Activated CD4-positive, alpha-beta T cell treated with anti-CD3 and anti-CD28 coated beads, Interleukin-2, amount 50 U/mL, for 24 hours (primary cell): ENCODE measurements at regions not wholly inside any gene's neighbourhood (a gene's known extent, or its start where the extent isn't known, plus 50 kb on each side); places are given as distances from the start of the nearest gene placed in this dataset.

Experiments used
- DNase-seq, 2 donors: peaks; one replicate each; pipeline ENCODE4 v3.0.0-alpha.2; 2020; ENCODE audit warnings: low read depth in 1 of 2, low spot score in 1 of 2

GRCh38 chr7:32266932-32267475 is 196.8 kb upstream of the PDE1C start:
- no peak for DNase-seq

- no peak for DNase-seq
Observed at GRCh38 chr7:32264702-32265284, 194.6 kb upstream of the PDE1C start.

GRCh38 chr7:32263611-32264010 is 193.4 kb upstream of the PDE1C start:
- no peak for DNase-seq

- DNase-seq, result no peak
Observed at GRCh38 chr7:32262315-32262714, 192.1 kb upstream of the PDE1C start.

GRCh38 chr7:32259931-32260596 is 189.9 kb upstream of the PDE1C start:
- no peak for DNase-seq

- DNase-seq, result no peak
Observed at GRCh38 chr7:32258265-32258664, 188.1 kb upstream of the PDE1C start.

- DNase-seq, result no peak
Observed at GRCh38 chr7:32257621-32258020, 187.4 kb upstream of the PDE1C start.

GRCh38 chr7:32256811-32257210 is 186.6 kb upstream of the PDE1C start:
- DNase-seq, result no peak

GRCh38 chr7:32256376-32256775 is 186.2 kb upstream of the PDE1C start:
- no peak for DNase-seq

- no peak for DNase-seq
Observed at GRCh38 chr7:32255036-32255435, 184.8 kb upstream of the PDE1C start.

- no peak for DNase-seq
Observed at GRCh38 chr7:32253299-32253698, 183.1 kb upstream of the PDE1C start.

GRCh38 chr7:32251659-32252058 is 181.5 kb upstream of the PDE1C start:
- no peak for DNase-seq

- no peak for DNase-seq
Observed at GRCh38 chr7:32250471-32251260, 180.5 kb upstream of the PDE1C start.

- DNase-seq, result no peak
Observed at GRCh38 chr7:32250003-32250402, 179.8 kb upstream of the PDE1C start.

- no peak for DNase-seq
Observed at GRCh38 chr7:32248522-32248921, 178.3 kb upstream of the PDE1C start.

- DNase-seq, result no peak
Observed at GRCh38 chr7:32244806-32245345, 174.7 kb upstream of the PDE1C start.

GRCh38 chr7:32243687-32244290 is 173.6 kb upstream of the PDE1C start:
- DNase-seq, result no peak

GRCh38 chr7:32242436-32242835 is 172.2 kb upstream of the PDE1C start:
- DNase-seq, result no peak

- DNase-seq, result no peak
Observed at GRCh38 chr7:32241636-32242035, 171.4 kb upstream of the PDE1C start.

- DNase-seq, result no peak
Observed at GRCh38 chr7:32239764-32240163, 169.6 kb upstream of the PDE1C start.

GRCh38 chr7:32228601-32229000 is 158.4 kb upstream of the PDE1C start:
- DNase-seq, result no peak
